Fibroblast of lung (primary cell): ENCODE measurements at regions not wholly inside any gene's neighbourhood (a gene's known extent, or its start where the extent isn't known, plus 50 kb on each side); places are given as distances from the start of the nearest gene placed in this dataset.

Source experiments
- DNase-seq, 2 donors: peaks; one replicate each; pipeline versions ENCODE4 v3.0.0 to v3.0.0-alpha.2; 2010; ENCODE audit warnings: low read depth in 2 of 2
- H2AFZ ChIP-seq: 2 replicates; pipeline ENCODE4 v1.5.1; 2012; ENCODE audit warnings: low read length, control low read depth, inconsistent platforms
- H3K27ac ChIP-seq: 2 replicates; pipeline ENCODE4 v1.5.1; 2011; ENCODE audit warnings: low read length, control low read depth; ENCODE audit not compliant: insufficient read depth
- H3K27me3 ChIP-seq: 2 replicates; pipeline ENCODE4 v1.5.1; 2011; ENCODE audit warnings: mild to moderate bottlenecking, low read length; ENCODE audit not compliant: control insufficient read depth, insufficient read depth
- H3K36me3 ChIP-seq: 2 replicates; pipeline ENCODE4 v1.5.1; 2011; ENCODE audit warnings: low read length; ENCODE audit not compliant: control insufficient read depth, insufficient read depth
- H3K4me1 ChIP-seq: 2 replicates; pipeline ENCODE4 v1.5.1; 2011; ENCODE audit warnings: low read length; ENCODE audit not compliant: control insufficient read depth, insufficient read depth; ENCODE audit errors: extremely low read depth
- H3K4me2 ChIP-seq: 2 replicates; pipeline ENCODE4 v1.5.1; 2011; ENCODE audit warnings: low read length, control low read depth; ENCODE audit not compliant: insufficient read depth; ENCODE audit errors: extremely low read depth
- H3K4me3 ChIP-seq, 4 experiments: fragments of 200-600 bp in 1 of 4; sonication (generic) in 1 of 4; replicated peaks in 1 of 4; 2 replicates each; pipeline ENCODE4 v1.5.1; 2011 to 2016; ENCODE audit warnings: low read length in 4 of 4, low read depth in 3 of 4, mild to moderate bottlenecking in 3 of 4, control low read depth in 2 of 4, inconsistent platforms in 1 of 4, mixed read lengths in 1 of 4; ENCODE audit not compliant: insufficient read depth in 1 of 4; ENCODE audit errors: control extremely low read depth in 1 of 4
- H3K79me2 ChIP-seq: 2 replicates; pipeline ENCODE4 v1.5.1; 2012; ENCODE audit warnings: mild to moderate bottlenecking, low read length, inconsistent platforms; ENCODE audit not compliant: control insufficient read depth, insufficient read depth
- H3K9ac ChIP-seq: 2 replicates; pipeline ENCODE4 v1.5.1; 2011; ENCODE audit warnings: mild to moderate bottlenecking, low read length, control low read depth; ENCODE audit not compliant: insufficient read depth
- H3K9me3 ChIP-seq: 2 replicates; pipeline ENCODE4 v1.5.1; 2012; ENCODE audit warnings: low read depth, low read length; ENCODE audit not compliant: control insufficient read depth, insufficient read depth
- H4K20me1 ChIP-seq: 2 replicates; pipeline ENCODE4 v1.5.1; 2011; ENCODE audit warnings: low read length; ENCODE audit not compliant: control insufficient read depth, insufficient read depth; ENCODE audit errors: extremely low read depth
- CTCF ChIP-seq, 2 donors: IDR thresholded peaks in 1 of 2; conservative IDR thresholded peaks in 1 of 2; 1 replicate in 1 of 2; 2 replicates in 1 of 2; pipeline ENCODE4 v1.5.1; 2011 to 2012; ENCODE audit warnings: low read length in 2 of 2, control low read depth in 1 of 2, inconsistent platforms in 1 of 2, low read depth in 1 of 2, mild to moderate bottlenecking in 1 of 2
- EZH2 ChIP-seq: IDR thresholded peaks from 2 replicates; pipeline ENCODE4 v1.5.1; 2012; ENCODE audit warnings: low read length, control low read depth, mild to moderate bottlenecking; ENCODE audit errors: missing control alignments

GRCh38 chr22:27435844-27436576 is 365.5 kb downstream of the MN1 start:
- DNase-seq = peak; percentile 42 to 84
- H2AFZ ChIP-seq = no peak overlapping the region

GRCh38 chr22:27436591-27436990 is 365.0 kb downstream of the MN1 start:
- H4K20me1 ChIP-seq = no peaks in the 10 kb centered on the region
- no peak overlapping the region for H3K27ac ChIP-seq
- H3K27me3 ChIP-seq = peaks cover 5% of the 10 kb centered on the region
- no peak overlapping the region for H2AFZ ChIP-seq
- TF ChIP-seq CTCF (conservative IDR thresholded peaks at IDR 0.05 in 1 of 2, IDR thresholded peaks at IDR 0.05 in 1 of 2; ENCODE audit: low read depth in 1 of 2, low read length in 2 of 2) (no peak), EZH2 (no peak)
- H3K36me3 ChIP-seq = no peaks in the 10 kb centered on the region
- H3K9ac ChIP-seq = no peak overlapping the region
- H3K4me2 ChIP-seq = no peak overlapping the region
- H3K79me2 ChIP-seq = no peaks in the 10 kb centered on the region
- no peak for DNase-seq
- H3K4me3 ChIP-seq = no peak overlapping the region
- H3K9me3 ChIP-seq = no peaks in the 10 kb centered on the region
- H3K4me1 ChIP-seq = peaks cover 2% of the 10 kb centered on the region

More at GRCh38 chr22:27435844-27436576, 365.5 kb downstream of the MN1 start:
- Histone ChIP-seq H3K27ac (no peak overlapping the region), H4K20me1 (no peaks in the 10 kb centered on the region), H3K79me2 (no peaks in the 10 kb centered on the region), H3K4me2 (no peak overlapping the region), H3K9ac (no peak overlapping the region), H3K27me3 (peaks cover 5% of the 10 kb centered on the region), H3K4me3 (no peak overlapping the region), H3K36me3 (no peaks in the 10 kb centered on the region), H3K4me1 (peaks cover 2% of the 10 kb centered on the region), H3K9me3 (no peaks in the 10 kb centered on the region)
- TF ChIP-seq EZH2 (no peak), CTCF (conservative IDR thresholded peaks at IDR 0.05 in 1 of 2, IDR thresholded peaks at IDR 0.05 in 1 of 2; ENCODE audit: low read depth in 1 of 2, low read length in 2 of 2) (no peak)

- DNase-seq = no peak
- Histone ChIP-seq H3K4me1 (peaks cover 2% of the 10 kb centered on the region), H3K9ac (no peak overlapping the region), H3K4me3 (no peak overlapping the region), H3K9me3 (no peaks in the 10 kb centered on the region), H3K4me2 (no peak overlapping the region), H3K79me2 (no peaks in the 10 kb centered on the region), H2AFZ (no peak overlapping the region), H4K20me1 (no peaks in the 10 kb centered on the region), H3K27ac (no peak overlapping the region), H3K27me3 (peaks cover 8% of the 10 kb centered on the region), H3K36me3 (no peaks in the 10 kb centered on the region)
- TF ChIP-seq EZH2 (no peak), CTCF (conservative IDR thresholded peaks at IDR 0.05 in 1 of 2, IDR thresholded peaks at IDR 0.05 in 1 of 2; ENCODE audit: low read depth in 1 of 2, low read length in 2 of 2) (no peak)
Measured at GRCh38 chr22:27437570-27437969, 364.0 kb downstream of the MN1 start.
